ENCODE measurements at regions not wholly inside any gene's neighbourhood (a gene's known extent, or its start where the extent isn't known, plus 50 kb on each side); places are given as distances from the start of the nearest gene placed in this dataset.

- H2AFZ ChIP-seq (ENCODE audit: low read length), result no peak overlapping the region
- no peaks in the 10 kb centered on the region for H3K79me2 ChIP-seq (ENCODE audit: insufficient read depth, low read length)
- H3K27me3 ChIP-seq (ENCODE audit: insufficient read depth, low read length), result no peaks in the 10 kb centered on the region
- H3K14ac ChIP-seq (ENCODE audit: insufficient read depth, low read length), result no peak overlapping the region
- no peak overlapping the region for H3K23ac ChIP-seq (ENCODE audit: insufficient read length, low read depth, low read length)
- no peak overlapping the region for H4K5ac ChIP-seq (ENCODE audit: insufficient read length, low read depth, low read length)
- H4K20me1 ChIP-seq (ENCODE audit: control insufficient read depth, insufficient read depth, insufficient read length), result no peaks in the 10 kb centered on the region
- H3K56ac ChIP-seq (ENCODE audit: insufficient read length, low read depth, low read length), result no peak overlapping the region
- Mint-ChIP-seq H3K27ac (no peak overlapping the region), H3K9me3 (peaks cover 2 to 7% of the 10 kb centered on the region in 2 experiments; a peak in 3 of 5 replicates), H3K4me3 (no peak overlapping the region), H3K27me3 (ENCODE audit: low read depth) (no peaks in the 10 kb centered on the region; the same call in 1 of the 2 replicates), H3K4me1 (peaks cover 14 to 15% of the 10 kb centered on the region in 2 experiments), H3K36me3 (ENCODE audit: insufficient read depth in 1 of 3, low read depth in 3 of 3) (peaks cover 0 to 4% (median 0%) of the 10 kb centered on the region in 3 experiments; a peak in 1 of 7 replicates)
- H3K4me1 ChIP-seq (ENCODE audit: insufficient read depth, low read length), result no peaks in the 10 kb centered on the region; the same call in 1 of the 2 replicates
- no peak overlapping the region for H2AK5ac ChIP-seq (ENCODE audit: insufficient read length, low read length)
- no peak for DNase-seq
- no peak overlapping the region for H2BK20ac ChIP-seq (ENCODE audit: low read depth, low read length, poor library complexity, severe bottlenecking)
- H3K27ac ChIP-seq (ENCODE audit: insufficient read length, low read depth, low read length), result no peak overlapping the region
- no peak overlapping the region for H4K8ac ChIP-seq (replicated peaks; ENCODE audit: insufficient read length, low read depth, low read length)
- no peak overlapping the region for H3T11ph ChIP-seq (ENCODE audit: low read length)
- WGBS (ENCODE audit: extremely low coverage, insufficient read length, low lambda C conversion rate), result no CpG with 5 or more reads among the region's 4 CpGs
- no peak overlapping the region for H3K9ac ChIP-seq (ENCODE audit: extremely low read depth, insufficient read length, low read length)
- H3K23me2 ChIP-seq (ENCODE audit: insufficient read length, low read depth, low read length, poor library complexity, severe bottlenecking), result no peaks in the 10 kb centered on the region
- no peak overlapping the region for H2BK15ac ChIP-seq (ENCODE audit: low read depth, low read length)
- no peak overlapping the region for H3K4me2 ChIP-seq (ENCODE audit: insufficient read depth, insufficient read length, low read length)
- H2BK12ac ChIP-seq (ENCODE audit: insufficient read length, low read depth, low read length), result no peak overlapping the region
- no peak for TF ChIP-seq CTCF (conservative IDR thresholded peaks at IDR 0.05)
- no peak overlapping the region for H3K18ac ChIP-seq (ENCODE audit: insufficient read length, low read depth, low read length)
- no peak overlapping the region for H4K91ac ChIP-seq (ENCODE audit: insufficient read length, low read depth, low read length)
- no peak overlapping the region for H2BK120ac ChIP-seq (ENCODE audit: low read depth, low read length, poor library complexity, severe bottlenecking)
- no peak overlapping the region for H2BK5ac ChIP-seq (ENCODE audit: insufficient read length, low read length)
- H3K9me3 ChIP-seq (ENCODE audit: control insufficient read depth, low read depth, low read length), result no peaks in the 10 kb centered on the region
- no peaks in the 10 kb centered on the region for H3K79me1 ChIP-seq (ENCODE audit: insufficient read depth, low read depth, low read length, poor library complexity, severe bottlenecking)
- H3K4ac ChIP-seq (ENCODE audit: low read depth, low read length), result no peak overlapping the region
Observed at GRCh38 chr20:53816872-53817398, 223.3 kb upstream of the ZNF217 start.
